Activated CD4-positive, alpha-beta T cell treated with anti-CD3 and anti-CD28 coated beads for 36 hours (primary cell): ENCODE measurements at regions not wholly inside any gene's neighbourhood (a gene's known extent, or its start where the extent isn't known, plus 50 kb on each side); places are given as distances from the start of the nearest gene placed in this dataset.
"Not testable (repeated sequence)": the region's sequence is repeated elsewhere in the genome, so short reads cannot be mapped to it uniquely, and the experiment has no call there.

Source experiments
- ATAC-seq: fragments of 200-7000 bp; cut with Tn5 transposase; one replicate; pipeline ENCODE4 v1.10.0; 2021; ENCODE audit warnings: mild to moderate bottlenecking, moderate library complexity
- CTCF ChIA-PET: fragments of 350-600 bp; sonication (Branson Sonifier 250); formaldehyde crosslinking; loops from one replicate; lab custom pipeline; 2021; ENCODE audit warnings: antibody characterized with exemption; lab: Charles Lee
- POLR2A ChIA-PET: fragments of 350-600 bp; sonication (Branson Sonifier 250); formaldehyde crosslinking; loops from one replicate; lab custom pipeline; 2021; ENCODE audit warnings: antibody characterized with exemption, inconsistent platforms; lab: Charles Lee
- DNase-seq: peaks from one replicate; pipeline ENCODE4 v3.0.0-alpha.2; 2020
- H3K27ac Mint-ChIP-seq: one replicate; pipeline ENCODE4 v1.8.0; 2021; ENCODE audit warnings: mixed read lengths
- H3K27me3 Mint-ChIP-seq: one replicate; pipeline ENCODE4 v1.8.0; 2021; ENCODE audit warnings: mixed read lengths
- H3K36me3 Mint-ChIP-seq: one replicate; pipeline ENCODE4 v1.8.0; 2021; ENCODE audit warnings: low read depth, mixed read lengths
- H3K4me1 Mint-ChIP-seq: one replicate; pipeline ENCODE4 v1.8.0; 2021; ENCODE audit warnings: mixed read lengths
- H3K4me3 Mint-ChIP-seq: one replicate; pipeline ENCODE4 v1.8.0; 2021; ENCODE audit warnings: mild to moderate bottlenecking, moderate library complexity, mixed read lengths
- H3K9me3 Mint-ChIP-seq: one replicate; pipeline ENCODE4 v1.8.0; 2021; ENCODE audit warnings: low read depth, mixed read lengths
- intact Hi-C, 2 experiments: fragments of 100-400 bp; cut with DNase I in 1 of 2; cut with micrococcal nuclease in 1 of 2; formaldehyde crosslinking; loops; one replicate each; pipeline versions ENCODE4 v1.14.2 to v1.15.1; 2022 to 2024; cut with DNase I, micrococcal nuclease

DNA sequence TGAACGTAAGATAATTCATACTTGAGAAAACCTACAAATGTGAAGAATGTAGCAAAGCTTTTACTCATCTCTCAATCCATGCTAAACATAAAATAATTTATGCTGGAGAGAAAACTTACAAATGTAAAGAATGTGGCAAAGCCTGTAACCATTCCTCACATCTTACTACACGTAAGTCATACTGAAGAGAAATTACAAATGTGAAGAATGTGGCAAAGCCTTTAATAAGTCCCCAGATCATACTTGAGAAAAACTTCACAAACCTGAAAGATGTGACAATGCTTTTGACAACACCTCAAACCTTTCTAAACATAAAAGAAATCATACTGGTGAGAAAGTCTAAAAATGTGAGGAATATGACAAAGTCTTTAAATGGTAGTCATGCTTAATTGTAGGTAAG lies 89.4 kb downstream of the ZNF675 start:
- H3K4me1 Mint-ChIP-seq, result no peaks in the 10 kb centered on the region
- no peak overlapping the region for H3K27ac Mint-ChIP-seq
- H3K9me3 Mint-ChIP-seq, result peaks cover 11% of the 10 kb centered on the region
- intact Hi-C loops, result no loop called here
- CTCF ChIA-PET, result no interaction called here
- no peaks in the 10 kb centered on the region for H3K27me3 Mint-ChIP-seq
- no peak for DNase-seq
- ATAC-seq, result no peak
- POLR2A ChIA-PET, result no interaction called here
- no peaks in the 10 kb centered on the region for H3K36me3 Mint-ChIP-seq
- no peak overlapping the region for H3K4me3 Mint-ChIP-seq

DNA sequence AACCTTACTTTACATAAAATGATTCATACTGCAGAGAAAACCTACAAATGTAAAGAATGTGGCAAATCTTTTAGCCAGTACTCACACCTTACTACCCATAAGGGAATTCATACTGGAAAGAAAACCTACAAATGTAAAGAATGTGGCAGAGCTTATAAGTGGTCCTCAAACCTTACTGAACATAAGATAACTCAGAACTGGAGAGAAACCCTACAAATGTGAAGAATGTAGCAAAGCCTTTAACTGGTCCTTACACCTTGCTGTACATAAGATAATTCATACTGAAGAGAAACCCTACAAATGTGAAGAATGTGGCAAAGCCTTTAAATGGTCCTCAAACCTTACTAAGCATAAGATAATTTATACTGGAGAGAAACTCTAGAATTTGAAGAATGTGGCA lies 90.1 kb downstream of the ZNF675 start:
- POLR2A ChIA-PET, result no interaction called here
- H3K36me3 Mint-ChIP-seq, result no peaks in the 10 kb centered on the region
- ATAC-seq, result no peak

DNA sequence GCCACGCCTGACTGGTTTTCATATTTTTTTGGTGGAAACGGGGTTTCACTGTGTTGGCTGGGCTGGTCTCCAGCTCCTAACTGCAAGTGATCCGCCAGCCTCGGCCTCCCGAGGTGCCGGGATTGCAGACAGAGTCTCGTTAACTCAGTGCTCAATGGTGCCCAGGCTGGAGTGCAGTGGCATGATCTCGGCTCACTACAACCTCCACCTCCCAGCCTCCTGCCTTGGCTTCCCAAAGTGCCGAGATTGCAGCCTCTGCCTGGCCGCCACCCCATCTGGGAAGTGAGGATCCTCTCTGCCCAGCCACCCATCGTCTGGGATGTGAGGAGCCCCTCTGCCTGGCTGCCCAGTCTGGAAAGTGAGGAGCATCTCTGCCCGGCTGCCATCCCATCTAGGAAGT lies 92.7 kb downstream of the ZNF675 start:
- H3K27me3 Mint-ChIP-seq, ATAC-seq, H3K27ac Mint-ChIP-seq, DNase-seq, intact Hi-C loops, H3K4me3 Mint-ChIP-seq, H3K4me1 Mint-ChIP-seq, CTCF ChIA-PET, POLR2A ChIA-PET, H3K36me3 Mint-ChIP-seq: not testable (repeated sequence)
- H3K9me3 Mint-ChIP-seq, result peaks cover 22% of the 10 kb centered on the region

More for the DNA sequence above, 90.1 kb downstream of the ZNF675 start:
- Mint-ChIP-seq H3K4me3 (no peak overlapping the region), H3K4me1 (no peaks in the 10 kb centered on the region), H3K27me3 (no peaks in the 10 kb centered on the region), H3K27ac (no peak overlapping the region), H3K9me3 (peaks cover 11% of the 10 kb centered on the region)
- no peak for DNase-seq
- CTCF ChIA-PET, result interaction anchor here (0.6 kb wide), 1 partner anchor 109 kb away, joined by 4 read pairs; no protein-coding TSS in a partner anchor
- intact Hi-C loops, result no loop called here

DNA sequence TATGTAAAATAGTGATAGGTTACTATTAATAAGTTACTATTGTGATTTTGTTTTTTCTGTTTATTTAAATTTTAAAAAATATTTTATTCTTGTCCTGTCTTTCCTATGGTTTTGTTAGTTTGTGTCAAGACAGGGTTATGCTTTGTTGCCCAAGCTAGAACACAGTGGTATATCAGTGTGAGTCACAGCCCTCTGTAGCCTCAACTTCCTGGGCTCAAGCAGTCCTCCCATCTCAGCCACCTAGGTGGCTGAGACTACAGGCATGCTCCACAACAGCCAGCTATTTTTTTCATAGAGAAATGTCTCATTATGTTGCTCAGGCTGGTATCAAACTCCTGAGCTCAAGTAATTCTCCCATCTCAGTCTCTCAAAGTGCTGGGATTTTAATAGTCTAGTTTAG lies 99.5 kb downstream of the ZNF675 start:
- no peaks in the 10 kb centered on the region for H3K27me3 Mint-ChIP-seq
- H3K4me3 Mint-ChIP-seq, result no peak overlapping the region
- H3K4me1 Mint-ChIP-seq, result no peaks in the 10 kb centered on the region
- no peak for ATAC-seq
- POLR2A ChIA-PET, result no interaction called here
- H3K36me3 Mint-ChIP-seq, result peaks cover 6% of the 10 kb centered on the region
- CTCF ChIA-PET, result no interaction called here
- DNase-seq, result no peak
- intact Hi-C loops, result no loop called here
- peaks cover 21% of the 10 kb centered on the region for H3K9me3 Mint-ChIP-seq
- no peak overlapping the region for H3K27ac Mint-ChIP-seq

DNA sequence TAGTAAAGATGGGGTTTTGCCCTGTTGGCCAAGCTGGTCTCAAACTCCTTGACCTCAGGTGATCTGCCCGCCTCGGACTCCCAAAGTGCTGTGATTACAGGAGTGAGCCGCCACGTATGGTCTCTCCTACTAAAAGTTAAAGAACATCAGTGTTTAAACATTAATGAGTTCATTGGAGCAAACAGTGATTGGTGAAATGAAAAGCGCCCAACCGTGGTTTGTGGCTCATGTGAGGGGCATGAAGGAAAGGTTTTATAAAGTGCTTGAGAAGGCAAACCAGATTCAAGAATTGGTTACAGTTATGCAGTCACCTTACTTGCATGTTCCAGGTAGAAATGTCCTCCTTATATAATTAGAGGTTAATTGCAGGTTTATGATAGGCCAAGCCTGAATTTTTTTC lies 109.5 kb downstream of the ZNF675 start:
- Mint-ChIP-seq H3K4me3 (no peak overlapping the region), H3K4me1 (no peaks in the 10 kb centered on the region), H3K27me3 (no peaks in the 10 kb centered on the region), H3K9me3 (peaks cover 24% of the 10 kb centered on the region), H3K27ac (no peak overlapping the region), H3K36me3 (no peaks in the 10 kb centered on the region)
- intact Hi-C loops, result no loop called here
- ATAC-seq (no peak), DNase-seq (no peak)
- ChIA-PET CTCF (no interaction called here), POLR2A (no interaction called here)

DNA sequence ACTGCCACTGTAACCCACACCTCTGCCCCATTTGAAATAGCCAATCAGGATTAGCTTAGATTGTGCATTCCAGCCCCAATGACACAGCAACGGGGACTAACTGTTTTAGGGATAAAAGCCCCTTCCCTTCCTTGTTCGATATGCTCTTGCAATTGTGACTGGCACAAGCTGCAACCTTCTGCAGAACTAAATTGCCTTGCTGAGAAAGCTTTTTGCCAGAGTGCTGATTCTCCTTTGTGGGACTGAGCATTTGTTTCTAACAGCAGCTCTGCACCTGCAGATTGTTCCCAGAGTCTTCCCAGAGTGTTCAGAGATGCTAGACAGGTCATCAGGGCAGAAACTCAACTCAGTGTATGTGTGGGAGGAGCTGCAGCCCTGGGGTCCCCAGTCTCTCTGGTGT lies 115.8 kb downstream of the ZNF675 start:
- no peaks in the 10 kb centered on the region for H3K27me3 Mint-ChIP-seq
- intact Hi-C loops, result no loop called here
- ChIA-PET POLR2A (no interaction called here), CTCF (interaction anchor here (0.6 kb wide), 1 partner anchor 292 kb away, joined by 3 read pairs; no protein-coding TSS in a partner anchor)
- peaks cover 9% of the 10 kb centered on the region for H3K36me3 Mint-ChIP-seq
- no peaks in the 10 kb centered on the region for H3K4me1 Mint-ChIP-seq
- no peak overlapping the region for H3K27ac Mint-ChIP-seq
- ATAC-seq, result no peak
- DNase-seq, result no peak
- H3K4me3 Mint-ChIP-seq, result no peak overlapping the region
- H3K9me3 Mint-ChIP-seq, result peaks cover 49% of the 10 kb centered on the region

DNA sequence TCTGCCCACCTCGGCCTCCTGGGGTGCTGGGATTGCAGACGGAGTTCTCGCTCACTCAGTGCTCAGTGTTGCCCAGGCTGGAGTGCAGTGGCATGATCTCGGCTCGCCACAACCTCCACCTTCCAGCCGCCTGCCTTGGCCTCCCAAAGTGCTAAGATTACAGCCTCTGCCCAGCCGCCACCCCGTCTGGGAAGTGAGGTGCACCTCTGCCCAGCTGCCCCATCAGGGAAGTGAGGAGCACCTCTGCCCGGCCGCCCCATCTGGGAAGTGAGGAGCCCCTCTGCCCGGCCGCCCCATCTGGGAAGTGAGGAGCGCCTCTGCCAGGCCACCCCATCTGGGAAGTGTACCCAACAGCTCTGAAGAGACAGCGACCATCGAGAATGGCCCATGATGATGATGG lies 118.9 kb downstream of the ZNF675 start:
- H3K27me3 Mint-ChIP-seq, H3K27ac Mint-ChIP-seq, H3K36me3 Mint-ChIP-seq, CTCF ChIA-PET, H3K4me1 Mint-ChIP-seq, intact Hi-C loops, H3K4me3 Mint-ChIP-seq, DNase-seq, POLR2A ChIA-PET, ATAC-seq: not testable (repeated sequence)
- H3K9me3 Mint-ChIP-seq, result peaks cover 46% of the 10 kb centered on the region

DNA sequence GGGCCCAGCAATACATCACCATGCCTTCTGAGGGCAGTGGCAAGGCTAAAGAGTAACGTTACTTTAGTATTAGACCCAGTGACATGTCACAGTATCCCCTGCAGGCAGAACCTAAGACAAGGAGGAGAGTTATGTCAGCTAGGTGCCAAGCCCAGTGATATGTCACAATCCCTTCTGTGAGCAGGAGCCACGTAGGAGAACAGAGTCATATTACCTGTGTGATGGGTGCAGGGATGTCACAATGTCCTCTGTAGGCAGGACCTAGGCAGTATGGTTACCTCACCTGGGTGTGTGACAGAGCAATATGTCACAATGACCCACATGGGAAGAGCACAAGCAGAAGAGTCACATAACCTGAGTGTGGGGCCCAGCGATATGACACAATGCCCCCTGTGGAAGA lies 121.8 kb downstream of the ZNF675 start:
- intact Hi-C loops, result no loop called here

DNA sequence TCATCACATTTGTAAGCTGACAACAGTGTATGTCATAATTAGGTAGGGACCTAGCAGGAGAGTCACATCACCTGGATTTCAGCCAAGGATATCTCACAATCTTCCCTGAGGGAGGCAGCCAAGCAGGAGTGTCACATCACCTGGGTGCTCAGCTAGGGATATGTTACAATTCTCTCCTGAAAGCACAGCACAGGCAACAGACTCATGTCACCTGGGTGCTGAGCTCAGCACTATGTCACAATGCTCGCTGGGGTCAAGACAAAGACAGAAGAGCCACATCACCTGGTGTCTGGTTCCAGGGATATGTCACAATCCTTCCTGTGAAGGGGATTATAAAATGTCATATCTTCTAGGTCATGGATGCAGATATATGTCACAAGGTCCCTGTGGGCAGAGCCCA lies 123.7 kb downstream of the ZNF675 start:
- H3K36me3 Mint-ChIP-seq, result peaks cover 3% of the 10 kb centered on the region
- CTCF ChIA-PET, result no interaction called here
- H3K4me3 Mint-ChIP-seq, result no peak overlapping the region
- H3K27ac Mint-ChIP-seq, result no peak overlapping the region
- no peaks in the 10 kb centered on the region for H3K27me3 Mint-ChIP-seq
- peaks cover 26% of the 10 kb centered on the region for H3K9me3 Mint-ChIP-seq
- intact Hi-C loops, result no loop called here
- DNase-seq (no peak), ATAC-seq (no peak)
- POLR2A ChIA-PET, result no interaction called here
- H3K4me1 Mint-ChIP-seq, result no peaks in the 10 kb centered on the region

More for the DNA sequence above, 121.8 kb downstream of the ZNF675 start:
- H3K9me3 Mint-ChIP-seq, result peaks cover 26% of the 10 kb centered on the region
- no peak for ATAC-seq
- H3K27me3 Mint-ChIP-seq, result no peaks in the 10 kb centered on the region
- no peak for DNase-seq
- H3K27ac Mint-ChIP-seq, result no peak overlapping the region
- ChIA-PET POLR2A (no interaction called here), CTCF (no interaction called here)
- no peak overlapping the region for H3K4me3 Mint-ChIP-seq
- H3K4me1 Mint-ChIP-seq, result no peaks in the 10 kb centered on the region
- H3K36me3 Mint-ChIP-seq, result peaks cover 6% of the 10 kb centered on the region

DNA sequence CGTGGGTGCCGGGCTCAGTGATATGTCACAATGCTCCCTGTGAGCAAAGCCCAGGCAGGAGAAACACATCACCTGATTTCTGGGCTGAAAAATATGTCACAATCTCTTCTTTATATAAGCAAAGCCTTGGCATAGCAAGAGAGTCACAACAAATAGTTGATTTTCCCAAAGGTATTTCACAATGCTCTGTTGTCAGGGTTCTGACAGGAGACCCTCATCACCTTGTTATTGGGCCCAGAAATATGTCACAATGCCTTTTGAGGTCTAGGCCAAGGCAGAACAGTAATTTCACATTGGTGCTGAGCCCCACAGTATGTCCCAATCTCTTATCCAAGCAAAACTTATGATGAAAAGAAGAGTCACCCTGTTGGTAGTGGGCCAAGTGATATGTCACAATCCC lies 125.7 kb downstream of the ZNF675 start:
- CTCF ChIA-PET, result no interaction called here

DNA sequence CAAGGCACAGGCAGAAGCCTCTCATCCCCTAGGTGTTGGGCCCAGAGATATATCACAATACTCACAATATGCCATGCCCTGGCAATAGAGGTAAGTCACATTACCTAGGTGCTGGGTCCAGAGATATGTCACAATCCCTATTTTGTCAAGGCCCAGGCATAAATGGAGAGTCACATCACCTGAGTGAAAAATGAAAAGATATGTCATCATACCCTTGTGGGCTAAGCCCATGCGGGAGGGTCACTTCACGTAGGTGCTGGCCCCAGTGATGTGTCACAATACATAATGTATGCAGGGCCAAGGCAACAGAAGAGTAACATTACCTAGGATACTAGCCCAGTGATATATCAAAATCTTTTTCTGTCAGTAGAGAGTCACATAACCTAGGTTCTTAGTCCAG lies 127.0 kb downstream of the ZNF675 start:
- no peak overlapping the region for H3K27ac Mint-ChIP-seq
- H3K36me3 Mint-ChIP-seq, result no peaks in the 10 kb centered on the region
- no peak overlapping the region for H3K4me3 Mint-ChIP-seq
- no peak for ATAC-seq
- no peak for DNase-seq
- H3K9me3 Mint-ChIP-seq, result peaks cover 15% of the 10 kb centered on the region
- H3K27me3 Mint-ChIP-seq, result no peaks in the 10 kb centered on the region
- ChIA-PET CTCF (no interaction called here), POLR2A (no interaction called here)
- H3K4me1 Mint-ChIP-seq, result no peaks in the 10 kb centered on the region
- intact Hi-C loops, result no loop called here

More for the DNA sequence above, 125.7 kb downstream of the ZNF675 start:
- Mint-ChIP-seq H3K36me3 (no peaks in the 10 kb centered on the region), H3K27ac (no peak overlapping the region), H3K4me1 (no peaks in the 10 kb centered on the region), H3K27me3 (no peaks in the 10 kb centered on the region), H3K9me3 (peaks cover 16% of the 10 kb centered on the region), H3K4me3 (no peak overlapping the region)
- DNase-seq (no peak), ATAC-seq (no peak)
- POLR2A ChIA-PET, result no interaction called here
- intact Hi-C loops, result no loop called here

DNA sequence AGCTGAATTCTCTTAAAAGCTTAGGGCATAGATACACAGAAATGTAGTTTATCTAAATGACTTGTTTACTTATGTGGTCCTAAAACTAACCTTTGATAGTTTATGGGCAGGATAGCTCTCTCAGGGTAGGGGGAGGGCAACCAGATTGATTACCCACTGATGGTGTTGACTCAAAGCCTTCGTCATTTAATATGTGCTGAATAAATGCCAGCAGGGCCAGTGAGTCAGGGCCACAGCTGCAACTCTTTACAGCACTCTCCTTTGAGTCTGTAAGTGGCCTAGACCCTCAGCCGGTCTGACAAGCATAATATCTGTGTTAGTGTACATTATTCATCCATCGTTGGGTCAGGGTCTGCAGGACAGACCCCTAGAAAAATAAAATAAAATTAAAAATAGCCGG lies 128.5 kb downstream of the ZNF675 start:
- POLR2A ChIA-PET, result no interaction called here
- H3K4me1 Mint-ChIP-seq, result no peaks in the 10 kb centered on the region
- CTCF ChIA-PET, result no interaction called here
- H3K4me3 Mint-ChIP-seq, result no peak overlapping the region
- H3K27me3 Mint-ChIP-seq, result no peaks in the 10 kb centered on the region
- no peaks in the 10 kb centered on the region for H3K36me3 Mint-ChIP-seq
- DNase-seq (no peak), ATAC-seq (no peak)
- intact Hi-C loops, result no loop called here
- no peak overlapping the region for H3K27ac Mint-ChIP-seq
- peaks cover 15% of the 10 kb centered on the region for H3K9me3 Mint-ChIP-seq

DNA sequence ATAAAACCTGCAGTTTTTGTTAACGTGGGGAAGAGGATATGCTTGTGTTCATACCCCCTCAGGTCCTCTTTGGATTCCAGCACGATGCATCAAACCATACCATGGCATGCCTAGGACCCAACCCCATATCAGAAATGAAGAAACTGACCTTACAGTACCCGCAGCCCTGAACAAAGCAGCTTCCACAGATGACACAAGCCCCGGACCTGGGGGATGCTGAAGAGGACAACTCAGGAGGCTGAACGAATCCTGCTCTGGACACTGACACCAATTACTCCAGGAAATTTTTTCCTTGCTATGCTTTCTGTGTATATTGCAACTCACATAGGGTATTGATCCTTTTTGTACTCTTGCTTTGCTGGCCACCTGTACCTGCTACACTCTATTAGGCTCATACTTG lies 129.6 kb downstream of the ZNF675 start:
- Mint-ChIP-seq H3K4me1 (no peaks in the 10 kb centered on the region), H3K27ac (no peak overlapping the region), H3K36me3 (no peaks in the 10 kb centered on the region), H3K9me3 (peaks cover 15% of the 10 kb centered on the region), H3K27me3 (no peaks in the 10 kb centered on the region), H3K4me3 (no peak overlapping the region)
- ATAC-seq (no peak), DNase-seq (no peak)
- POLR2A ChIA-PET, result interaction anchor here (0.6 kb wide), 1 partner anchor 358 kb away, joined by 11 read pairs; no protein-coding TSS in a partner anchor
- CTCF ChIA-PET, result no interaction called here
- intact Hi-C loops, result no loop called here
